Neuron (in vitro differentiated cells): ENCODE measurements at regions not wholly inside any gene's neighbourhood (a gene's known extent, or its start where the extent isn't known, plus 50 kb on each side); places are given as distances from the start of the nearest gene placed in this dataset.

Experiments used
- H2AFZ ChIP-seq: one replicate; pipeline ENCODE4 v1.6.1; 2013; ENCODE audit warnings: low read depth, mild to moderate bottlenecking, inconsistent platforms, low read length, moderate library complexity
- H3K27me3 ChIP-seq: one replicate; pipeline ENCODE4 v1.6.1; 2013; ENCODE audit warnings: low read length; ENCODE audit not compliant: insufficient read depth
- H3K36me3 ChIP-seq: one replicate; pipeline ENCODE4 v1.6.1; 2013; ENCODE audit warnings: low read length; ENCODE audit not compliant: insufficient read depth
- H3K4me1 ChIP-seq: one replicate; pipeline ENCODE4 v1.6.1; 2013; ENCODE audit warnings: low read length; ENCODE audit not compliant: insufficient read depth
- H3K4me3 ChIP-seq: 2 replicates; pipeline ENCODE4 v1.5.1; 2013; ENCODE audit warnings: mild to moderate bottlenecking, low read length, moderate library complexity
- H3K9me3 ChIP-seq: one replicate; pipeline ENCODE4 v1.6.1; 2013; ENCODE audit warnings: low read length

DNA sequence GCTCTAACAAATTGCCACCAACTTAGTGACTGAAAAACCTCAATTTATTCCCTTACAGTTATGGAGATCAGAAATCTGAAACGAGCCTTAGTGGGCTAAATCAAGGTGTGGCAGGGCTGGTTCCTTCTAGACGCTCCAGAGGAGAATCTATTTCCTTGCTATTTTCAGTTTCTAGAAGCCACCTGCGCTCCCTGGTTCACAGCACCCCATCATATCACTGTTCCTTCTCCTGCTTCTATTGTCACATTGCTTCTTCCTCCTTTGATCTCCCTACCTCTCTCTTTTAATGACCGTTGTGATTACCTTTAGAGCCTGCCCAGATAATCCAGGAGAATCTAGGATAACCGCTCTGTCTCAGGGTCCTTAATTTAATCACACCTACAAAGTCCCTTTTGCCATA lies 596.6 kb downstream of the PLCL1 start:
- Histone ChIP-seq H3K9me3 (no peaks in the 10 kb centered on the region), H3K36me3 (no peaks in the 10 kb centered on the region), H2AFZ (no peak overlapping the region), H3K27me3 (no peaks in the 10 kb centered on the region), H3K4me3 (no peak overlapping the region), H3K4me1 (no peaks in the 10 kb centered on the region)

DNA sequence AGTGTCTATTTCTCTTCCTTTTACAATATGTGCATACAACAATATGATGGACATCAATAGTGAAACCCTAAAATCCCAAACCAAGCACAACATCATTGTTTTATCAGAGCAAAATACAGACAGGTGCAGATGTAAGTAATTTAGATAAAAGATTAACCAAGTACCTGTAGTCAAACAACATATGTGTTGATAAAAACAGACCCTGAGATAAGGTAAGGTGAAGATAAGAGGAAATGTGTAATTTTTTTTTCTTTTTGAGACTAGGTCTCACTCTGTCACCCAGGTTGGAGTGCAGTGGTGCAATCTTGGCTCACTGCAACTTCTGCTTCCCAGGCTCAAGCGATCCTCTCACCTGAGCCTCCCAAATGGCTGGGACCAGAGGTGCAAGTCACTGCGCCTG lies 589.8 kb downstream of the PLCL1 start:
- Histone ChIP-seq H2AFZ (no peak overlapping the region), H3K27me3 (no peaks in the 10 kb centered on the region), H3K4me3 (no peak overlapping the region), H3K4me1 (no peaks in the 10 kb centered on the region), H3K36me3 (no peaks in the 10 kb centered on the region), H3K9me3 (no peaks in the 10 kb centered on the region)

DNA sequence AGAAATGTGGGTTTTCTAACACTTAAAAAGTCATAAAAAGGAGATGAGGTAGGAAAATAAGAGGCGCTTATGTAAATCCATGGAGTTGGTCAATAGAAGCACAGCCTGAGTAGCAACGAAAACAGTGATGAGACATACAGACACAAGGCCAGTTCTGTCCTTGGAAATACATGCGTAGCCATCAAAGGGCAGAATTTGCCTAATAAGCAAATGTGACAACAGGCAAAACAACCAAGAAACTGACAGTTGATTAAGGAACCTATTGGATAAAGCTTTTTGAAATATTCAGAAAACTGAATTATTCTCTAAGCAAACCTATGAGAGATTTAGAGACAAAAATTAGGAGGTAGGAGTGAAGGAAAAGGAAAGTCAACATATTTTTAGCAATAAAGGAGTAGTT lies 586.3 kb downstream of the PLCL1 start:
- Histone ChIP-seq H2AFZ (no peak overlapping the region), H3K4me3 (no peak overlapping the region), H3K9me3 (no peaks in the 10 kb centered on the region), H3K36me3 (no peaks in the 10 kb centered on the region), H3K27me3 (no peaks in the 10 kb centered on the region), H3K4me1 (no peaks in the 10 kb centered on the region)

DNA sequence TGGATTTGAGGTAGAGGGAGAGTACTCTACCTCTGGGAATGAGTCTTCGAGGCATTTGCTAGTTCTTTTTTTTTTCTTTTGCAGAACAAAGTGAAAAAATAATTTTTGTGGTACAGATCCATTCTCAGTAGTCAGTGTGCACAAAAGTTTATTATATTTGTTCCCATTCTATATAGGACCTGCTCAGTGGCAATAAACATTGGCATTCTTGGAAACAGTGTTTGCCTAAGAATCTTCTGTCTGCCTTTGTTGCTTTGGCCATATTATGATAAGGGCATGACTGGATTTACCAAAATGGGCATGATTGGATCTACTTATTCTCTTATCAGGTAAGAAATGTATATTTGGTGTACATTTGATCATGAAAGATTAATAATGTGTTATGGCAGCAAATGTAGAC lies 583.3 kb downstream of the PLCL1 start:
- Histone ChIP-seq H3K4me3 (no peak overlapping the region), H3K27me3 (no peaks in the 10 kb centered on the region), H3K36me3 (no peaks in the 10 kb centered on the region), H3K4me1 (no peaks in the 10 kb centered on the region), H3K9me3 (no peaks in the 10 kb centered on the region), H2AFZ (no peak overlapping the region)

DNA sequence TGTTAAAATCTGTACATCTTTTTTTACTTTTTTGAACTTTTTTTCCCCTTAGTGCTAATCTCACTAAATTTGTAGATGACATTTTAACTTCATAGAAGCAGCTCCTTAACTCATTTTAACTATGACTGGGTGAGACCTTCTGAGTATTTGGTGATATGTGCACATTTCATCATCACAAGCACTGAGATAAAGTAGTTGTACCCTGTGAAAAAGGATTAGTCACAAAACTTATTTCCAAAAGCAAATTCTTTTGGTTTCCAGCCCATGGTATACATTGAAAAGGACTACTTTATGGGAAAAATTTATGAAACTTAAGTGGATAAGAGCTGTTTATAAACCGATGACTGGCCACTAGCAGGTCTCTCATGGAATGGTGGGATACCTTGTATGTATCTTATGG lies 581.5 kb downstream of the PLCL1 start:
- Histone ChIP-seq H3K36me3 (no peaks in the 10 kb centered on the region), H3K27me3 (no peaks in the 10 kb centered on the region), H3K4me3 (no peak overlapping the region), H2AFZ (no peak overlapping the region), H3K4me1 (no peaks in the 10 kb centered on the region), H3K9me3 (no peaks in the 10 kb centered on the region)

DNA sequence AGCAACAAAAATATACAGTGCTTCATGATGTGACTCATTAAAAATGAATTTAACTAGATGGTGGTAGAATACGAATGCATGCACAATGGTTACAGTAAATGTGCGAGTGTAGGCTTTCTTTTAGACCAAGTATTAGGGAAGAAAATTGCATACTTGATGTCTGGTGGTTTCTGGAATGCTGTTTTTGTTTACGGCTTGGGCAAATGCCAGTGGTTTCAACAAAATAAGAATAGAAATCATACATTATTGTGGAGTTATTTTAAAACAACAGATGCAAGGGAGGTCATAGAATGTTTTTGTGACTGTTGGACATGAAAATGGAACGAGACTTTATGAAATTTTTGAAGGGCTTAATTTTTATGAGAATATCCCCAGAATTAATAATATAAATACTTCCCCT lies 580.9 kb downstream of the PLCL1 start:
- H3K36me3 ChIP-seq = no peaks in the 10 kb centered on the region
- no peaks in the 10 kb centered on the region for H3K9me3 ChIP-seq
- H2AFZ ChIP-seq = no peak overlapping the region
- H3K4me3 ChIP-seq = no peak overlapping the region
- no peaks in the 10 kb centered on the region for H3K27me3 ChIP-seq
- H3K4me1 ChIP-seq = no peaks in the 10 kb centered on the region

DNA sequence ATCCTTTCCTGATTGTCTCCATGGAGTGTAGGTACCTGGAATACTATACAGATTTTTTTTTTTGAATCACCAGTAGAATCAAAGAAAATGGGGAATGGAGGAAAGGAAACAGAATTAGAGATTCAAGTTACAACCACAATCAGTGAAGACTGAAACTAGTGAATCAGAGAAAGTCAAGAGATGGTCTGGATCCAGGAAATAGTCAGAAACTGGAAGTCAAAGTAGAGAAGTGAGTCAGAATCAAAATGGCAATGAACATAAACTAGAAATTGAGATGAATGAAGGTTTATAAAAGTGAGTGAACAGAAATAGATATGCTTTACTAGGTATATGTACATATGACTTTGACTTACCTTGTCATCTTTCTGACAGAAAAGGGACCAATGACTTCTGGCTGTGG lies 579.0 kb downstream of the PLCL1 start:
- H3K4me3 ChIP-seq = no peak overlapping the region

DNA sequence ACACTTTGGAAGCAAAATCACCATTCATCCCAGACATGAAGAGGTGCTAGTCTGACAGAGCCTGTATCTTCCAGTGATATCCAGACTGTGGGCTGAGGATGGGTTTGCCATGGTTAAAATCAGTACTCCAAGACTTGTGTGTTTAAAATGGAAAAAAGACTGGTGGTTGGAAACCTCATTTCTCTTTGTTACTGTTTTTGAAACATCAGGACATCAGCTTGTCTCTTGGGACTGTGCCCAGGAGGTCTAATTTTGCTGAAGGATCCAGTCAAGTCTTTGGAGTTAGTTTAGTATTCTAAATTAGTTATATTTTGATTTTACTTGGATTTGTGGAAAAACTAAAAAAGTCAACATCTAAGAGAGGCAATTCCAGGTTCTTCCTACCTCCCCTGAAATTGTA lies 578.4 kb downstream of the PLCL1 start:
- no peaks in the 10 kb centered on the region for H3K27me3 ChIP-seq
- no peak overlapping the region for H2AFZ ChIP-seq
- H3K4me1 ChIP-seq = no peaks in the 10 kb centered on the region
- H3K36me3 ChIP-seq = no peaks in the 10 kb centered on the region
- no peak overlapping the region for H3K4me3 ChIP-seq
- H3K9me3 ChIP-seq = no peaks in the 10 kb centered on the region

More for the DNA sequence above, 579.0 kb downstream of the PLCL1 start:
- Histone ChIP-seq H3K9me3 (no peaks in the 10 kb centered on the region), H3K27me3 (no peaks in the 10 kb centered on the region), H2AFZ (no peak overlapping the region), H3K36me3 (no peaks in the 10 kb centered on the region), H3K4me1 (no peaks in the 10 kb centered on the region)

DNA sequence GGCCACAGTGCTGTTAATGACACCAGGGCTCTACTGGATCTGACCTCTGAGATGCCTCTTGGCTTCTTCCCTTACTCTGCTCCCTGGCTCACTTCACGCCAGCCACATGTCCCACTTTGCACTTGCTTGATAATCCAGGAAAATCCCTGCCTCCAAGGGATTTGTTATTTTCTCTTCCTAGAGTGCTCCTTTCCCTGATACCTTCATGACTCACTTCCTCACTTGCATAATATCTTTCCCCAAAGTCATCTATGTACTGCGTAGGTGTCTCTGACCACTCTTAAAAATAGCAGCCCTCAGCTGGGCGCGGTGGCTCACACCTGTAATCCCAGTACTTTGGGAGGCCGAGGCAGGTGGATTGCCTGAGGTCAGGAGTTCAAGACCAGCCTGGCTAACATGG lies 572.3 kb downstream of the PLCL1 start:
- no peaks in the 10 kb centered on the region for H3K36me3 ChIP-seq
- no peaks in the 10 kb centered on the region for H3K9me3 ChIP-seq
- no peaks in the 10 kb centered on the region for H3K4me1 ChIP-seq
- H3K27me3 ChIP-seq = no peaks in the 10 kb centered on the region
- H2AFZ ChIP-seq = no peak overlapping the region
- no peak overlapping the region for H3K4me3 ChIP-seq

DNA sequence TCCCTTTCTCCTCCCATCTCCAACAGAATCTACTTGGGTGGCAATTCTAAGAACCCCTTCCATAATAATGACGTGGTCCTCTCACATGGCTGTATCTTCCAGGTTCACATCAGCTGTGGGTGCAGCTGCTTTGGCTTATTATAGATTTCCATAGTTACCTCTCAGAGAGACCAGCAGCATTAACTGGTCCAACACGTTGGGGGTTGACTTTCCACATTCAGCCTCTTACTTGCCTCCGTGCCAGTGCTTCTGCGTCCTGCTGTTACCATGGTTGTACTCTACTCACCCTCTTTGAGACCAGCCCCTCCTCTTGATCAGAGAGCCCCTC lies 570.7 kb downstream of the PLCL1 start:
- Histone ChIP-seq H2AFZ (no peak overlapping the region), H3K4me1 (no peaks in the 10 kb centered on the region), H3K27me3 (no peaks in the 10 kb centered on the region), H3K9me3 (no peaks in the 10 kb centered on the region), H3K36me3 (no peaks in the 10 kb centered on the region), H3K4me3 (no peak overlapping the region)

DNA sequence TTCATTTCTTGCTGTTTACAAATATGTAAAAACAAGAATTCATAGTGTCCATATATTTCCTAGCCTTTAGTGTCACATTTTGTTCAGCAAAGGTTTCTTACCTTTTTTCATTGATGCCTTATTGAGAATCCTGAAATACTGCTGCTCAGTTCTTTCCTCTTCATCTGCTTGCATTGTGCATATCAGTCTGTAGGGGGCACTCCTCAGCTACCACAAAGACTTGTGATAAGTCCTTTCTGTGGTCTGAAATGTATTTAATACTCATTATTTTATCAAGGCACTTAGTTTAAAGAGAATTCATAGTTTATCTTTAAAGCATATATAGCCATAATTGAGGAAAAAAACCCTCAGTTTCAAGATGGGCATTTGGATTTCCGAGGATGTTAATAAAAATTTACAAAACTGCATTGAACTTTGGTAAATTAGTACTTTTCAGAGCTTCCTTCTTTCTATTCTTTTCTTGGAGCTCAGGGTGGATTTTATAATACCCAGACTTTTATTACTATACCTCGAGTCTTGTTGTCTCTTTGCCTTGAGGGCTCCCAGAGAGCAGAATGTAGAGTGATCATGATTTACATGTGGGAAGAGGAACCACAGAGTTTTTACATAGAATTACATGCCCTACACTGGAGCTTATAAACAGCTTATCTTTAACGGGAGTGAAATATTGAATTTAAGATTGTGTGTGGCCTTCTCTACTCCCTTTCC lies 570.1 kb downstream of the PLCL1 start:
- Histone ChIP-seq H3K9me3 (no peaks in the 10 kb centered on the region), H3K27me3 (no peaks in the 10 kb centered on the region), H3K4me1 (no peaks in the 10 kb centered on the region), H2AFZ (no peak overlapping the region), H3K36me3 (no peaks in the 10 kb centered on the region), H3K4me3 (no peak overlapping the region)

DNA sequence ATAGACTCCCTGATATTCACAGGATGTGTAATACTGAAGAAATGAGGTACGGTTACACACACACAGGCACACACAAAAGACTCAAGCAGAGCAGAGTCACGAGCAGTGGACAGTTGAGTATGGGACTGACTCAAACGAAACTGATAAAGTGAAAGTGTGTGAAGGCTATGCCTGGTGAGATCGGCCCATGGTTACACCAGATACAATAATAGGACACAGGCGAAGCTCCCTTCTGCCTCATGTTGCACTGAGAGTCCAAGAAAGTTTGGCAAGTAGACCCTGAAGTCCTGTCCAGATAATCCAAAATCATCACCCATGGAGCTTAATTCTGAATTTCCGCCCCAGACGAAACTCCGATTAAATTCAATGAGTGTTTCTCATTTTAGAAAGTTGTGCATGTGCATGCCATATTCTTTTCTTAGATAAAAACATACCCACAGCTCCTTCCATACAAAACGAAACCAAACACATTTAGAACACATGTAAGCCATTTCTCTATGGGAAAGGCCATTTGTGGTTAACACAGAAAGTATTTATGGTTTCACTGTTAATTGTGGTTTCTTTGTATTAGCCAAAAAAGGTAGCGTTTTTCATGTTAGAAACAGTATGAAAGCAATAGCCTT lies 567.6 kb downstream of the PLCL1 start:
- Histone ChIP-seq H3K27me3 (no peaks in the 10 kb centered on the region), H3K36me3 (no peaks in the 10 kb centered on the region), H3K4me3 (no peak overlapping the region), H2AFZ (no peak overlapping the region), H3K4me1 (no peaks in the 10 kb centered on the region), H3K9me3 (no peaks in the 10 kb centered on the region)

DNA sequence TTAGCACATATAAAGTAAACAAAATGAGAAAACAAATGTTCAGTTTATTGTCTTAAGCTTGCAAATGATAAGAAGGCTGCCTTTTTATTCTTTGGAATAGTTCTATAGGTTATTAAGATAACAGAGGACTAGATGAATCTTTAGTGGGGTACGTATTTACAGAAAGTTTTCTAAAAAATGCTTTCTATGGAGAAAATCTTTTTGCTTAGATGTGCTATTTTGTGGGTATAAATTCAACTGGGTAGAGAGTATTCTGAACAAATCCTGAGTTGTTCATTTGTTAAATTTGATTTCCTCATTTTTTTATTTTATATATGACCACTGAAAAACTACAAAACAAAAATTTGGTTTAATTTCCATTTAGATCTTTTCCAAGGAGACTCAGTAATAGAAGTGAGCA lies 566.9 kb downstream of the PLCL1 start:
- no peaks in the 10 kb centered on the region for H3K27me3 ChIP-seq
- no peaks in the 10 kb centered on the region for H3K9me3 ChIP-seq
- no peaks in the 10 kb centered on the region for H3K36me3 ChIP-seq
- no peak overlapping the region for H3K4me3 ChIP-seq
- H2AFZ ChIP-seq = no peak overlapping the region
- no peaks in the 10 kb centered on the region for H3K4me1 ChIP-seq

DNA sequence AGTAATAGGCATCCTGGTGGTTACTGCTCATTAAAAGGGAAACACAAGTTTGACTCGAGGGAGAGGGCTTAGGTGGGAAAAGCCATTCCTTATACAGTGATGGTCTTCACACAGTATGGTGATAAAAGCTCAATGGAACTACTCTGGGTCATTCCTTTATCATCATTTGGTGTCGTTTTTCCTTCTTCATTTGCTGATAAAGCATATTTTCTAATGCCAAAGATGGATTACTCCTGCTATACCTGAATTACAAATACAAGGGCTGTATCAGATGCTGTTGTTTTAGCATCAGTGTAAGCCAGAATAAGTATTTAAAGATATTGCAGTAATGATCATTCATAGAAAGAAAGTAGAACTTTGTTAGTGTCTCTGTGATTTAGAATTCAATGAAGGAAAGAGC lies 563.7 kb downstream of the PLCL1 start:
- Histone ChIP-seq H3K27me3 (no peaks in the 10 kb centered on the region), H3K4me1 (no peaks in the 10 kb centered on the region), H2AFZ (no peak overlapping the region), H3K4me3 (no peak overlapping the region), H3K36me3 (no peaks in the 10 kb centered on the region), H3K9me3 (no peaks in the 10 kb centered on the region)
